ENCODE measurements at regions not wholly inside any gene's neighbourhood (a gene's known extent, or its start where the extent isn't known, plus 50 kb on each side); places are given as distances from the start of the nearest gene placed in this dataset.
A peak's percentile ranks its signal among the peaks of the same experiment; 100 is the strongest.
"Not testable (repeated sequence)": the region's sequence is repeated elsewhere in the genome, so short reads cannot be mapped to it uniquely, and the experiment has no call there.

DNA sequence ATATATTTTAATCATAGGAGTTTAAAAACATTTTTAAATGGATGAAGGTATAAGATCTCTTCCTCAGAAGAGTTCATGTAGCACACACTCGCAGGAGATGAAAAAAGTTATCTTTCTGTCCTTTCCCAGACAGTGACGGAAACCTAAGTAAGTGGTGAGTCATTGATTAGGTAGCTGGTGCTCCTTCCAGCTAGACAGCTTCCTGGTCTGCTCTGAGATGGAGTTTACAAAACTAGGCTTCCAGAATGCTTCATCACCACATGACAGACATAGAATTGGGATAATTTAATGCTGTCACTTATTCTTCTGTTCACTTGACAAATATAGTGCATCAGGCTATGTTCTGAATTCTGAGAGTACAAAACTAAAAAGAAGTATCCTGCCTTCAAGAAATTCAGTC lies 2393.0 kb upstream of the C9orf72 start:
- DNase-seq: peak; percentile 76

GRCh38 chr9:29968831-29969230 lies 2395.6 kb upstream of the C9orf72 start:
- no peak for DNase-seq

GRCh38 chr9:29969408-29969807 lies 2396.1 kb upstream of the C9orf72 start:
- no peak for DNase-seq

GRCh38 chr9:29969856-29970647 lies 2396.8 kb upstream of the C9orf72 start:
- DNase-seq: no peak

GRCh38 chr9:29974197-29974596 lies 2400.9 kb upstream of the C9orf72 start:
- DNase-seq: no peak

DNA sequence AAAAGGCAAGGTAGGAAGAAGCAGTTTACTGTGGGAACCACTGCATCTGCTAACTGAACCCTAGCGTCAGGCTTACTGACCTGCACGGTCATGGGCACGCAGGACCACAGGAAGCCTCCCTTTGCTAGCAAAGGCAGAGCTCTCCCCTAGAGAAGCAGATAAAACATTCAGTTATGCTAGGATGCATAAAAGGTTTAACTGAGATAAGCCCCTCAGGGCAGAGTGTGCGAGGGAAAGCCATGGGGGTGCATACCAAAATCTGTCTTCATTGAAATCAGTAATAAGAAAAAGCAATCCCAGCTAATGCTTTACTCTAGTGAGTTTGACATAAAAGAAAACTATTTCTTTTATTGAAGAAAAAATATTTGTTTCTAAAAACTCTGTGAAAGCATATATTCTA lies 2403.7 kb upstream of the C9orf72 start:
- DNase-seq: no peak

GRCh38 chr9:29981013-29981412 lies 2403.4 kb upstream of the ACO1 start:
- no peak for DNase-seq

DNA sequence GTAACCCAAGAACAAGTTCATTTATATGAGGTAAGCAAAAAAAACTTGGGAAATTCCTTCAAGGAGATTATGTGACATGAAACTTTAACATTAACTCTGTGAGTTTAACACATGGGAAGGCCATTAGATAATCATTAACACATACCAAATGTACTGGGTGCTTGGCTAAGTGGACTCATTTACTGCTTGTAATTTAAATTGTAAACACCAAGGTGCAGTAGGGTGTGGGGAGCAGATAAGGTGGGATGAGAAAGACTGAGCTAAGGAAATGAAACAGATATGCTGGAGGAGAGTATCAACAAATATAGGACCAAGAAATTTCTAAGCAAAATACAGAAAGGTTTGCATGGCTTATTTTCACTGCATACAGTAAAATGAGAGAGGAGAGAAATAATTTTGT lies 2384.8 kb upstream of the ACO1 start:
- no peak for DNase-seq

GRCh38 chr9:30010691-30011090 lies 2373.8 kb upstream of the ACO1 start:
- DNase-seq: no peak

- no peak for DNase-seq
Measured at GRCh38 chr9:30012622-30013021, 2371.8 kb upstream of the ACO1 start.

GRCh38 chr9:30015073-30015472 lies 2369.4 kb upstream of the ACO1 start:
- no peak for DNase-seq

DNA sequence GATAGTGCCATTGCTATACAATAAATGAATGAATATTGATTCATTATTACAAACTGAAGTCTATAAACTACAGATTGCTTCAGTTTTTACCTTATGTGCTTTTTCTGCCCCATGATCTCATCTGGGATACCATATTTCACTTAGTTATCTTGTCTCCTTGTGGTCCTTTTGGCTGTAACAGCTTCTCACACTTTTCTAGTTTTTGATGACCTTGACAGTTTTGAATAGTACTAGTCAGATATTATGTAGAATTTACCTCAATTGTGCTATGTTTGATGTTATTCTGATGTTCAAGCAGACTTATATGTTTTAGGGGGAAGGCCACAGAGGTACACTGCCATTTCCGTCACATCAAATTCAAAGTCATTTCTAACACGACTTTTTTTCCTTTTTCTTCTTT lies 2364.3 kb upstream of the ACO1 start:
- no peak for DNase-seq

GRCh38 chr9:30035761-30036160 lies 2348.7 kb upstream of the ACO1 start:
- no peak for DNase-seq

DNA sequence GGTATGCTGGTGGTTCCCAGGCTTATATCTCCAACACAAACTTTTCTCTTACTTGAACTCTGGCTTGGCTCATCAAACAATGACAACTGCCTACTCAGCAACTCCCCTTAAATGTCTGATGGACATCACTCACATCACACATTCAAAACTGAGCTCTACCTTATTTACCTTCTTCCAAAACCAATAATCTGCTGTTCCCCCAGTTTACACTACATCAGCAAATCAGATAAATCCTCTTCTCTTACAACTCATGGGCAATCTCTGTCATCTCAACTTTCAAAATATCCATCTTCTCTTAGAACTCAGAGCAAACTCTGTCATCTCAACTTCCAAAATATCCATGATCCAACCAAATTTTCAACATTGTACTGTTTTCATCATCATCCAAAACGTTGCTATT lies 2347.9 kb upstream of the ACO1 start:
- DNase-seq: no peak

- no peak for DNase-seq
Measured at GRCh38 chr9:30039712-30040111, 2344.7 kb upstream of the ACO1 start.

GRCh38 chr9:30048396-30048795 lies 2336.0 kb upstream of the ACO1 start:
- no peak for DNase-seq

DNA sequence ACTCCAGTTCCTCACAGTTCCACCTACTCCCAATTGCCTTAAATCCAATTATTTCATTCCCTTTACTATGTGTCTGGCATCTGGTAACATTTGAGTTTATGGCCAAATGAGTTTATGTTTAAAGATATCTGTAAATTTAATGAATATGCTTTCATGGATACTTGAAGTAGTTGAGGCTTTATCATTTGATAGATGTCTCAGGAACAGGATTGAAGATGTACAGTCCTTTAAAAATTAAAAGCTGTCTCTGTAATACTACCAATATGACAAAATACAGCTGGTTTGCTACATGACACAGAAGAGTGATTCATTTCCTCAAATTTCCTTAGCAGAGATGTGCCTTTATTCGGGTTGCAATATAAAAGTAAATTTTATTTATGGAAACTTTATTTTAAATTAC lies 2326.0 kb upstream of the ACO1 start:
- no peak for DNase-seq

GRCh38 chr9:30060976-30061375 lies 2323.5 kb upstream of the ACO1 start:
- DNase-seq: no peak

- DNase-seq: no peak
Measured at GRCh38 chr9:30065888-30066287, 2318.6 kb upstream of the ACO1 start.

- not testable (repeated sequence) for DNase-seq
Measured at GRCh38 chr9:30069236-30069635, 2315.2 kb upstream of the ACO1 start.

DNA sequence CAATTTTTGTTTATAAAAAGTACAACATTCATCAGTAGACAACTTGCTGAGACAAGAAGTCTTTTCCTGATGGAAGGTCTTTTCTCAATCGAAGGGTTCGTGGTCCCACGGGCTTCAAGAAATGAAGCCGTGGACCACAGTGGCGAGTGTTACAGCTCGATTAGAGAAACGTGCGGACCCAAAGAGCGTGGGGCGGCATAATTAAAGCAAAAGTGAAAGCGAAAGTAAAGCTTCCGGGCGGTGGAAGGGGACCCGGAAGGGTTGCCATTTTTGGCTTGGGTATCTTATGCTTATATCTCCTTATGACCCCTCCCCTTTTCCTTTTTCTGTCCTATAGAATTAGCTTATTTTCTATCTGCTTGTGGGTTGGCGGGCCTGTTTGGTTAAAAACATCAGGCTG lies 2309.4 kb upstream of the ACO1 start:
- DNase-seq: no peak

DNA sequence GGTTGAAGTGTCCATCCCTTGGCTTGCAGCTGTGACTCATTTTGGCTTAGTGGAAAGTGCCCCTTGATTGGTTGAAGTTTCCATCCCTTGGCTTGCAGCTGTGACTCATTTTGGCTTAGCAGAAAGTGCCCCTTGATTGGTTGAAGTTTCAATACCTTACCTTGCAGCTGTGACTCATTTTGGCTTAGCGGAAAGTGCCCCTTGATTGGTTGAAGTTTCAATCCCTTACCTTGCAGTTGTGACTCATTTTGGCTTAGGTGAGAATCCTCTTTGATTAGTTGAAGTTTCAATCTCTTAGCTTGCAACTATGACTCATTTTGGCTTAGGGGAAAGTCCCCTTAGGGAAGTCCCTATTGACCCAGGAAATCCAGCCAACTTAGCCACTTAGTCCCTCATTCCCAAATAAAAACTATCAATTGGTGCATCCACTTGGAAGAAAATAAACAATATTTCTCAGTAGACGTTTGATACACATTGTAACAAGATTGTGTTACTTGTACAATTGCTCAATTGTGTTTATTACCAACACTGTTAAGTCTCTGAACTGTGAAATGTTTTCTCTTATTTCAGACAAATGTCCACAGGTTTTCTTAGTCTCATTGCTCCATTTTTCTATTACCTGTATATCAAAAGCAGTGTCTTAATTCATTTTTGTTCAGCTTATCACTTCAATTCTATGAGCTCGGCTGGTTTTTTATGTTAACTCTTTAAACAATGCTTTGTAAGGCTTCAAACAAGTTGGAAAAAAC lies 2308.8 kb upstream of the ACO1 start:
- peak; percentile 90 for DNase-seq

GRCh38 chr9:30078195-30078594 lies 2306.2 kb upstream of the ACO1 start:
- no peak for DNase-seq

GRCh38 chr9:30089428-30089827 lies 2295.0 kb upstream of the ACO1 start:
- no peak for DNase-seq
